Ishikawa (cell line): ENCODE measurements at regions not wholly inside any gene's neighbourhood (a gene's known extent, or its start where the extent isn't known, plus 50 kb on each side); places are given as distances from the start of the nearest gene placed in this dataset.

Experiments used
- CEBPB ChIP-seq: IDR thresholded peaks from 2 replicates; pipeline ENCODE4 v1.6.1; 2012
- FOXM1 ChIP-seq: IDR thresholded peaks from 2 replicates; pipeline ENCODE4 v1.6.1; 2012; ENCODE audit warnings: low read depth, borderline replicate concordance
- TAF1 ChIP-seq: IDR thresholded peaks from 2 replicates; pipeline ENCODE4 v1.6.1; 2012; ENCODE audit warnings: low read depth, mild to moderate bottlenecking
- TF ChIP-seq, protein P1 (sequence below): IDR thresholded peaks from 2 replicates; pipeline ENCODE4 v1.6.1; 2012
- TF ChIP-seq, protein P2 (sequence below): IDR thresholded peaks from 2 replicates; pipeline ENCODE4 v1.6.1; 2012
- TF ChIP-seq, protein P3 (sequence below): IDR thresholded peaks from 2 replicates; pipeline ENCODE4 v1.6.1; 2012; ENCODE audit warnings: low read depth, mild to moderate bottlenecking

GRCh38 chr10:131649617-131650016 is 251.2 kb upstream of the PPP2R2D start:
- TF ChIP-seq FOXM1 = no peak
- TF ChIP-seq, protein P1, sequence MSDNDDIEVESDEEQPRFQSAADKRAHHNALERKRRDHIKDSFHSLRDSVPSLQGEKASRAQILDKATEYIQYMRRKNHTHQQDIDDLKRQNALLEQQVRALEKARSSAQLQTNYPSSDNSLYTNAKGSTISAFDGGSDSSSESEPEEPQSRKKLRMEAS = no peak
- TF ChIP-seq TAF1 = no peak
- TF ChIP-seq CEBPB = no peak
- TF ChIP-seq, protein P2, sequence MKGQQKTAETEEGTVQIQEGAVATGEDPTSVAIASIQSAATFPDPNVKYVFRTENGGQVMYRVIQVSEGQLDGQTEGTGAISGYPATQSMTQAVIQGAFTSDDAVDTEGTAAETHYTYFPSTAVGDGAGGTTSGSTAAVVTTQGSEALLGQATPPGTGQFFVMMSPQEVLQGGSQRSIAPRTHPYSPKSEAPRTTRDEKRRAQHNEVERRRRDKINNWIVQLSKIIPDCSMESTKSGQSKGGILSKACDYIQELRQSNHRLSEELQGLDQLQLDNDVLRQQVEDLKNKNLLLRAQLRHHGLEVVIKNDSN = no peak
- TF ChIP-seq, protein P3, sequence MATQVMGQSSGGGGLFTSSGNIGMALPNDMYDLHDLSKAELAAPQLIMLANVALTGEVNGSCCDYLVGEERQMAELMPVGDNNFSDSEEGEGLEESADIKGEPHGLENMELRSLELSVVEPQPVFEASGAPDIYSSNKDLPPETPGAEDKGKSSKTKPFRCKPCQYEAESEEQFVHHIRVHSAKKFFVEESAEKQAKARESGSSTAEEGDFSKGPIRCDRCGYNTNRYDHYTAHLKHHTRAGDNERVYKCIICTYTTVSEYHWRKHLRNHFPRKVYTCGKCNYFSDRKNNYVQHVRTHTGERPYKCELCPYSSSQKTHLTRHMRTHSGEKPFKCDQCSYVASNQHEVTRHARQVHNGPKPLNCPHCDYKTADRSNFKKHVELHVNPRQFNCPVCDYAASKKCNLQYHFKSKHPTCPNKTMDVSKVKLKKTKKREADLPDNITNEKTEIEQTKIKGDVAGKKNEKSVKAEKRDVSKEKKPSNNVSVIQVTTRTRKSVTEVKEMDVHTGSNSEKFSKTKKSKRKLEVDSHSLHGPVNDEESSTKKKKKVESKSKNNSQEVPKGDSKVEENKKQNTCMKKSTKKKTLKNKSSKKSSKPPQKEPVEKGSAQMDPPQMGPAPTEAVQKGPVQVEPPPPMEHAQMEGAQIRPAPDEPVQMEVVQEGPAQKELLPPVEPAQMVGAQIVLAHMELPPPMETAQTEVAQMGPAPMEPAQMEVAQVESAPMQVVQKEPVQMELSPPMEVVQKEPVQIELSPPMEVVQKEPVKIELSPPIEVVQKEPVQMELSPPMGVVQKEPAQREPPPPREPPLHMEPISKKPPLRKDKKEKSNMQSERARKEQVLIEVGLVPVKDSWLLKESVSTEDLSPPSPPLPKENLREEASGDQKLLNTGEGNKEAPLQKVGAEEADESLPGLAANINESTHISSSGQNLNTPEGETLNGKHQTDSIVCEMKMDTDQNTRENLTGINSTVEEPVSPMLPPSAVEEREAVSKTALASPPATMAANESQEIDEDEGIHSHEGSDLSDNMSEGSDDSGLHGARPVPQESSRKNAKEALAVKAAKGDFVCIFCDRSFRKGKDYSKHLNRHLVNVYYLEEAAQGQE = no peak
